ENCODE measurements at regions not wholly inside any gene's neighbourhood (a gene's known extent, or its start where the extent isn't known, plus 50 kb on each side); places are given as distances from the start of the nearest gene placed in this dataset.

DNA sequence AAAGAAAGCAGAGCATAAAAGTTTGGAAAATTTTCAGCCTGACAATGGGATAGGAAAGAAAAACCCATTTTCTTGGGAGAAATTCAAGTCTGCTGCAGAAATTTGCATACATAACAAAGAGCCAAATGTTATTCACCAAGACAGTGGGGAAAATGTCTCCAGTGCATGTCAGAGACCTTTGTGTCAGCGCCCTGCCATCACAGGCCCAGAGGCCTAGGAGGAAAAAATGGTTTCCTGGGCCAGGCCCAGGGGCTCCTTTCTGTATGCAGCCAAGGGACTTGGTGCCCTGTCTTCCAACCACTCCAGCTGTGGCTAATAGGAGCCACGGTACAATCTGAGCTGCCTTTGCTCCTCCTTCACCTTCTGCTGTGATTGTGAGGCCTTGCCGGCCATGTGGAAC, 189.1 kb upstream of the PITRM1 start:
- no peak overlapping the region for H3K4me3 ChIP-seq (ENCODE audit: low read depth, low read length)
- no peak for TF ChIP-seq MAX (IDR thresholded peaks at IDR 0.05; ENCODE audit: low read depth, low read length)
- no peak for DNase-seq (ENCODE audit: low read depth)

DNA sequence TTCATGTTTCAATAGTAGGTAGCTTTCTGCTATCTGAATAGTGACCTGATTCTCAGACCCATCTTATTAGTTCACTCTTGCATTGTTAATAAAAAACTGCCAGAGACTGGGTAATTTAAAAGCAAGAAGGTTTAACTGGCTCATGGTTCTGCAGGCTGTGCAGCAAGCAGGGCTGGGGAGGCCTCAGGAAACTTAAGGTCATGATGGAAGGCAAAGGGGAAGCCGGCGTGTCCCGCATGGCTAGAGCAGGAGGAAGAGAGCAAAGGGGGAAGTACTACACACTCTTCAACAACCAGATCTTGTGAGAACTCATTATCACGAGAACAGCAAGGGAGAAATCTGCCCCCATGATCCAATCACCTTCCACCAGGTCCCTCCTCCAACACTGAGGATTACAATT, 185.2 kb upstream of the PITRM1 start:
- no peak overlapping the region for H3K4me3 ChIP-seq (ENCODE audit: low read depth, low read length)
- TF ChIP-seq CTCF (IDR thresholded peaks at IDR 0.05; ENCODE audit: low read depth, low read length), result no peak
- no peak for TF ChIP-seq MYC (IDR thresholded peaks at IDR 0.05; ENCODE audit: low read depth, low read length)
- no peak for TF ChIP-seq POLR2A (IDR thresholded peaks at IDR 0.05; ENCODE audit: extremely low read depth, insufficient read length)
- TF ChIP-seq MAX (IDR thresholded peaks at IDR 0.05; ENCODE audit: low read depth, low read length), result no peak
- DNase-seq (ENCODE audit: low read depth), result no peak

- H3K4me3 ChIP-seq (ENCODE audit: low read depth, low read length), result no peak overlapping the region
- DNase-seq (ENCODE audit: low read depth), result no peak
- TF ChIP-seq CTCF (IDR thresholded peaks at IDR 0.05; ENCODE audit: low read depth, low read length) (no peak), MYC (IDR thresholded peaks at IDR 0.05; ENCODE audit: low read depth, low read length) (no peak), POLR2A (IDR thresholded peaks at IDR 0.05; ENCODE audit: extremely low read depth, insufficient read length) (no peak), MAX (IDR thresholded peaks at IDR 0.05; ENCODE audit: low read depth, low read length) (no peak)
These were observed 183.0 kb upstream of the PITRM1 start for GRCh38 chr10:3355536-3355935.

DNA sequence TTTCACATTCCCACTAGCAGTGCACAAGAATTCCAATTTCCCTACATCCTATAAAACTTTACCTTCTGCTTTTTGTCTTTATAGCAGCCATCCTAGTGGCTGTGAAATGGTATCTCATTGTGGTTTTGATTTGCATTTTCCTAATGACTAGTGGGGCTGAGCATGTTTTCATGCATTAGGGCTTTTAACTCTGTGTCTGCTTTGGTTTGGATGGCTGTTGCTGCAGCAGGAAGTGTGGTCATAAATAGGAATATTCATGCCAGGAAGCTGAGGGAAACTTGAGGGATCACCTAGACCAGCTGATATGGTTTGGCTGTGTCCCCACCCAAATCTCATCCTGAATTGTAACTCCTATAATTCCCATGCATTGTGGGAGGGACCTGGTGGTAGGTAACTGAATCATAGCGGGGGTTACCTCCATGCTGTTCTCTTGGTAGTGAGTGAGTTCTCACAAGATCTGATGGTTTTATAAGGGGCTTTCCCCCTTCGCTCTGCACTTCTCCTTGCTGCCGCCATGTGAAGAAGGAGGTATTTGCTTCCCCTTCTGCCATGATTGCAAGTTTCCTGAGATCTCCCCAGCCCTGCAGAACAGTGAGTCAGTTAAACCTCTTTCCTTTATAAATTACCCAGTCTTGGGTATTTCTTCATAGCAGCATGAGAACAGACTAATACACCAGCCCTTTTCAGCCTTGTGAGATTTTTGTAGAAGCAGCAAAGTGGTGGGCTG, 181.8 kb upstream of the PITRM1 start:
- DNase-seq (ENCODE audit: low read depth), result no peak
- TF ChIP-seq MYC (IDR thresholded peaks at IDR 0.05; ENCODE audit: low read depth, low read length) (no peak), MAX (IDR thresholded peaks at IDR 0.05; ENCODE audit: low read depth, low read length) (no peak), CTCF (IDR thresholded peaks at IDR 0.05; ENCODE audit: low read depth, low read length) (no peak), POLR2A (IDR thresholded peaks at IDR 0.05; ENCODE audit: extremely low read depth, insufficient read length) (no peak)
- H3K4me3 ChIP-seq (ENCODE audit: low read depth, low read length), result no peak overlapping the region

DNA sequence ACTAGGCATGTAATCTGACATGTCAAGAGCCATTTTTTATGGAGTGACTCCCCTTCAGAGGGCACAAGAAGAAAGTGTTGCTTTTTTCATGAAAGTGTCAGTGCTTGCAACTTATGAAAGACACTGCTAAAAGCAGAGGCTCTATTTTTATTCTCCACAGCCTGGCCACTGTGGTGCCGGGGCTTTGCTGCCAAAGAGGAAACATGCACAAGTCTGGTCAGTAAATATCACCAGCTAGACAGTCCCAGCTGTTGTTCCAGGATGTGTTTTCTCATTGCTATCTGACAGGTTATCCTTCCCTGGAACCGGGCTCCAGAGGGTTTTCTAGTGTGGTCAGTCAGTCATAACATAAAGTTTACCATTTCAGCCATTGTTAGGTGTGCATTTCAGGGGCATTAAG, 180.7 kb upstream of the PITRM1 start:
- H3K4me3 ChIP-seq (ENCODE audit: low read depth, low read length), result no peak overlapping the region
- TF ChIP-seq POLR2A (IDR thresholded peaks at IDR 0.05; ENCODE audit: extremely low read depth, insufficient read length), result no peak
- no peak for TF ChIP-seq MAX (IDR thresholded peaks at IDR 0.05; ENCODE audit: low read depth, low read length)
- TF ChIP-seq MYC (IDR thresholded peaks at IDR 0.05; ENCODE audit: low read depth, low read length), result no peak
- no peak for TF ChIP-seq CTCF (IDR thresholded peaks at IDR 0.05; ENCODE audit: low read depth, low read length)
- no peak for DNase-seq (ENCODE audit: low read depth)

DNA sequence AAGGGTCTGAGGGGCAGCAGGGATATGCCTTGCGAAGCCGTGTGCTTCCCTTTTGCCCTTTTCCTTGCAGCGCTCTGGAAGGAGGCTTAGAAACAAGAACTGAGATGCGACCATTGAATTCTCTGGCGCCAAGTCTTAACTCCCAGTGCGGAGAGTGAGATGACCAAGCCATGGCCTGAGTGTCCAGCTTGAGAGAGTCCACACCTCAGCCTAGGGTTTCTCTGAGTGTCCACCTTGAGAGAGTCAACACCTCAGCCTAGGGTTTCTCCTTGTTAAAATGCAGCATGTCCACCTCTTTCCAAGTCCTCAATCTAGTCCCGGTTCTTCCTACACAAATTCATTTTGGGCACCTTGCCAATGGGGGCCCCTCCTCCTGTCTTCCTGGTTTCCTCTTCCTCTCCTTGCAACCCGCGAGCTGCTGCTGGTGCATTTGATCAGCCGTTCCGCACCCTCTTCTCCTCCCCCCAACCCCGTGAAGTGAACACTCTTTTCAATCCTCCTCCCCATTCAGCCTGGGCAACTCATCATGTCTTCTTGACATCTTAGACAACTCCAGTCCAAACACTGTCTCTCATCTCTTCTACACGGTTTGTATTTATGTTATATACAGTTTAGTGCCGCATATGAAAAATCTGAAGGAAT, 178.2 kb upstream of the PITRM1 start:
- no peak for DNase-seq (ENCODE audit: low read depth)
- no peak for TF ChIP-seq MAX (IDR thresholded peaks at IDR 0.05; ENCODE audit: low read depth, low read length)
- no peak for TF ChIP-seq POLR2A (IDR thresholded peaks at IDR 0.05; ENCODE audit: extremely low read depth, insufficient read length)
- no peak for TF ChIP-seq MYC (IDR thresholded peaks at IDR 0.05; ENCODE audit: low read depth, low read length)
- TF ChIP-seq CTCF (IDR thresholded peaks at IDR 0.05; ENCODE audit: low read depth, low read length), result no peak

More for the DNA sequence above, 178.2 kb upstream of the PITRM1 start:
- no peak overlapping the region for H3K4me3 ChIP-seq (ENCODE audit: low read depth, low read length)
